ENCODE measurements at regions not wholly inside any gene's neighbourhood (a gene's known extent, or its start where the extent isn't known, plus 50 kb on each side); places are given as distances from the start of the nearest gene placed in this dataset.

GRCh38 chr4:36549992-36550391 lies 268.6 kb downstream of the DTHD1 start:
- Histone ChIP-seq H3K9ac (ENCODE audit: low read length) (no peak overlapping the region), H3K9me3 (ENCODE audit: insufficient read depth, low read length) (no peaks in the 10 kb centered on the region), H3K27me3 (ENCODE audit: low read depth, low read length) (no peaks in the 10 kb centered on the region), H2AFZ (ENCODE audit: low read depth, low read length) (no peak overlapping the region; the same call in 1 of the 2 replicates), H3K79me2 (ENCODE audit: low read length) (no peaks in the 10 kb centered on the region), H3K4me3 (ENCODE audit: low read length) (no peak overlapping the region), H3K27ac (ENCODE audit: low read length) (no peak overlapping the region), H3K4me2 (ENCODE audit: low read length) (peak overlapping the region; percentile 21), H3K36me3 (replicated peaks; ENCODE audit: low read depth, low read length) (no peaks in the 10 kb centered on the region), H3K4me1 (ENCODE audit: low read length) (peaks cover 26% of the 10 kb centered on the region), H4K20me1 (ENCODE audit: insufficient read depth, low read length) (no peaks in the 10 kb centered on the region)
- no peak for TF ChIP-seq EZH2phosphoT487 (IDR thresholded peaks at IDR 0.05; ENCODE audit: low read depth)
- TF ChIP-seq CTCF (IDR thresholded peaks at IDR 0.05; ENCODE audit: low read depth, low read length): no peak

DNA sequence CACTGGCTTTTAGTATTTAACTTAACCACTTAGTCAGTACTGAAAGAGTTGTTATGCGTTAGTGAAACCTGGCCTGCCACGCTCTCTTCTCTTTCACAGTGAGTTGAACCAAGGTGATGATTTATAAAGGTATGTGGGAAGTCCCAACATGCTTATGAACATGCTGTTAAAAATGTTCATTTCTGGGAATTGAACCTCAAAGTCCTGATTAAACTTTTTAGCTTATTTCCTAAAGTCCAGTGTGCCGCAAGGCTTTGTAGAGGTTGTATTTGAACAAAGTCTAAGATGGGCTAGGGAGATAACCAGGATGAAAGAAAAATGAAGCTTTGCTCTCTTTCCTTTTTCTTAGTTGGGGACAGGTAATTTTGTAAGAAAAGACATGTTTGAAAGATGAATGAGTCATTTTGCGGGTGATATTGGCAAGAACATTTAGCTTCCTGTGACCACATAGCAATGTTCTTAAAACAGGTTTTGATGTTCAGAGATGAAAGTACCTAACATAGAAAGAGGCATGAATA lies 270.3 kb downstream of the DTHD1 start:
- Histone ChIP-seq H3K4me3 (ENCODE audit: low read length) (no peak overlapping the region), H3K9me3 (ENCODE audit: insufficient read depth, low read length) (no peaks in the 10 kb centered on the region), H3K9ac (ENCODE audit: low read length) (no peak overlapping the region), H3K27ac (ENCODE audit: low read length) (no peak overlapping the region), H4K20me1 (ENCODE audit: insufficient read depth, low read length) (no peaks in the 10 kb centered on the region), H3K4me2 (ENCODE audit: low read length) (peak overlapping the region; percentile 28), H3K79me2 (ENCODE audit: low read length) (no peaks in the 10 kb centered on the region), H3K27me3 (ENCODE audit: low read depth, low read length) (no peaks in the 10 kb centered on the region), H2AFZ (ENCODE audit: low read depth, low read length) (no peak overlapping the region), H3K4me1 (ENCODE audit: low read length) (peaks cover 26% of the 10 kb centered on the region), H3K36me3 (replicated peaks; ENCODE audit: low read depth, low read length) (no peaks in the 10 kb centered on the region)
- TF ChIP-seq CTCF (IDR thresholded peaks at IDR 0.05; ENCODE audit: low read depth, low read length) (no peak), EZH2phosphoT487 (IDR thresholded peaks at IDR 0.05; ENCODE audit: low read depth) (no peak)

GRCh38 chr4:36553029-36553428 lies 271.6 kb downstream of the DTHD1 start:
- peaks cover 26% of the 10 kb centered on the region for H3K4me1 ChIP-seq (ENCODE audit: low read length)
- H3K79me2 ChIP-seq (ENCODE audit: low read length): no peaks in the 10 kb centered on the region
- H3K27ac ChIP-seq (ENCODE audit: low read length): no peak overlapping the region
- H3K36me3 ChIP-seq (replicated peaks; ENCODE audit: low read depth, low read length): no peaks in the 10 kb centered on the region
- no peak overlapping the region for H3K4me3 ChIP-seq (ENCODE audit: low read length)
- H3K9me3 ChIP-seq (ENCODE audit: insufficient read depth, low read length): no peaks in the 10 kb centered on the region
- H4K20me1 ChIP-seq (ENCODE audit: insufficient read depth, low read length): no peaks in the 10 kb centered on the region
- no peaks in the 10 kb centered on the region for H3K27me3 ChIP-seq (ENCODE audit: low read depth, low read length)
- H3K9ac ChIP-seq (ENCODE audit: low read length): no peak overlapping the region
- TF ChIP-seq CTCF (IDR thresholded peaks at IDR 0.05; ENCODE audit: low read depth, low read length) (no peak), EZH2phosphoT487 (IDR thresholded peaks at IDR 0.05; ENCODE audit: low read depth) (no peak)
- H2AFZ ChIP-seq (ENCODE audit: low read depth, low read length): no peak overlapping the region
- H3K4me2 ChIP-seq (ENCODE audit: low read length): no peak overlapping the region

DNA sequence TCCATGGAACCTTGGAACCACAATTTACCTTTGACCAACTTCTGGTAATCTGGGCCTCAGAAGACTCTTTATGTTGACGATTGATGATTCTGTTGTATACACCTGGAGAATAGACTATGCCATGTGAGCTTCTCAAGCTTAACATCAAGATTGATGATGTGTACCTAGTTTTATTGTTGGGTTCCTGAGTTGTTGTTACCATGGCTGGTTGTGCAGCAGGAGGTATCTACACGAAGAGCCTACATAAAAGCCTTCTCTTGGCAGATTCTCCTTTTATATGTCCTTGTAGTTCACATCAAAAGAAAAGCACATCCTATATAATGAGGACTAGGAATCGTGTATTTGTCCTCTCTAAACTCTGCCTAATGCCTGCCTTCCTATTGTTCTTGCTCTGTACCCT lies 272.0 kb downstream of the DTHD1 start:
- peaks cover 26% of the 10 kb centered on the region for H3K4me1 ChIP-seq (ENCODE audit: low read length)
- no peaks in the 10 kb centered on the region for H3K9me3 ChIP-seq (ENCODE audit: insufficient read depth, low read length)
- no peak overlapping the region for H3K4me3 ChIP-seq (ENCODE audit: low read length)
- H4K20me1 ChIP-seq (ENCODE audit: insufficient read depth, low read length): no peaks in the 10 kb centered on the region
- no peak for TF ChIP-seq EZH2phosphoT487 (IDR thresholded peaks at IDR 0.05; ENCODE audit: low read depth)
- no peak for TF ChIP-seq CTCF (IDR thresholded peaks at IDR 0.05; ENCODE audit: low read depth, low read length)
- no peak overlapping the region for H2AFZ ChIP-seq (ENCODE audit: low read depth, low read length)
- H3K27ac ChIP-seq (ENCODE audit: low read length): no peak overlapping the region
- no peak overlapping the region for H3K4me2 ChIP-seq (ENCODE audit: low read length)
- H3K79me2 ChIP-seq (ENCODE audit: low read length): no peaks in the 10 kb centered on the region
- H3K36me3 ChIP-seq (replicated peaks; ENCODE audit: low read depth, low read length): no peaks in the 10 kb centered on the region
- no peak overlapping the region for H3K9ac ChIP-seq (ENCODE audit: low read length)
- no peaks in the 10 kb centered on the region for H3K27me3 ChIP-seq (ENCODE audit: low read depth, low read length)
